Keratinocyte (primary cell): ENCODE measurements at regions not wholly inside any gene's neighbourhood (a gene's known extent, or its start where the extent isn't known, plus 50 kb on each side); places are given as distances from the start of the nearest gene placed in this dataset.
"Not testable (repeated sequence)": the region's sequence is repeated elsewhere in the genome, so short reads cannot be mapped to it uniquely, and the experiment has no call there.

Experiments
- DNase-seq: peaks from one replicate; pipeline ENCODE4 v3.0.0-alpha.2; 2011; ENCODE audit warnings: low read depth, missing footprints, low spot score
- FAIRE-seq: peaks from 2 replicates; lab custom pipeline; 2011; peaks lifted over from hg19 to GRCh38; lab: Jason Lieb, UNC
- H2AFZ ChIP-seq: 2 replicates; pipeline ENCODE4 v1.6.0; 2012; ENCODE audit warnings: low read length, control low read depth, inconsistent platforms; ENCODE audit not compliant: control insufficient read depth
- H3K27ac ChIP-seq: 2 replicates; pipeline ENCODE4 v1.5.1; 2011; ENCODE audit warnings: low read length; ENCODE audit not compliant: control insufficient read depth, insufficient read depth
- H3K27me3 ChIP-seq: 3 replicates; pipeline ENCODE4 v1.6.0; 2011; ENCODE audit warnings: low read length; ENCODE audit not compliant: control insufficient read depth, insufficient read depth; ENCODE audit errors: extremely low read depth
- H3K36me3 ChIP-seq, 2 experiments: 2 replicates in 1 of 2; 3 replicates in 1 of 2; pipeline ENCODE4 v1.5.1; 2011; ENCODE audit warnings: low read length in 2 of 2, mild to moderate bottlenecking in 1 of 2; ENCODE audit not compliant: control insufficient read depth in 2 of 2, insufficient read depth in 2 of 2; ENCODE audit errors: extremely low read depth in 1 of 2
- H3K4me1 ChIP-seq: 3 replicates; pipeline ENCODE4 v1.5.1; 2011; ENCODE audit warnings: low read length; ENCODE audit not compliant: control insufficient read depth, insufficient read depth; ENCODE audit errors: extremely low read depth
- H3K4me2 ChIP-seq: 3 replicates; pipeline ENCODE4 v1.6.0; 2011; ENCODE audit warnings: low read depth, low read length; ENCODE audit not compliant: control insufficient read depth, insufficient read depth; ENCODE audit errors: extremely low read depth
- H3K4me3 ChIP-seq, 3 experiments: fragments of 200-600 bp in 1 of 3; sonication (generic) in 1 of 3; 2 replicates in 2 of 3; 3 replicates in 1 of 3; pipeline ENCODE4 v1.5.1; 2011 to 2016; ENCODE audit warnings: low read length in 3 of 3, mild to moderate bottlenecking in 3 of 3, control low read depth in 2 of 3, inconsistent platforms in 1 of 3, low read depth in 1 of 3, mixed read lengths in 1 of 3, mixed run types in 1 of 3, moderate library complexity in 1 of 3; ENCODE audit not compliant: control insufficient read depth in 2 of 3, insufficient read depth in 2 of 3; ENCODE audit errors: extremely low read depth in 1 of 3
- H3K79me2 ChIP-seq: 2 replicates; pipeline ENCODE4 v1.6.0; 2012; ENCODE audit warnings: low read length; ENCODE audit not compliant: control insufficient read depth, insufficient read depth
- H3K9ac ChIP-seq: 3 replicates; pipeline ENCODE4 v1.6.0; 2011; ENCODE audit warnings: low read length; ENCODE audit not compliant: control insufficient read depth, insufficient read depth; ENCODE audit errors: extremely low read depth
- H3K9me1 ChIP-seq: 3 replicates; pipeline ENCODE4 v1.6.0; 2011; ENCODE audit warnings: low read length; ENCODE audit not compliant: control insufficient read depth, insufficient read depth; ENCODE audit errors: extremely low read depth
- H3K9me3 ChIP-seq: 2 replicates; pipeline ENCODE4 v1.5.1; 2012; ENCODE audit warnings: low read depth, low read length; ENCODE audit not compliant: control insufficient read depth
- H4K20me1 ChIP-seq: 3 replicates; pipeline ENCODE4 v1.6.0; 2011; ENCODE audit warnings: low read length; ENCODE audit not compliant: control insufficient read depth, insufficient read depth; ENCODE audit errors: extremely low read depth
- CTCF ChIP-seq, 3 experiments: IDR thresholded peaks in 1 of 3; conservative IDR thresholded peaks in 1 of 3; optimal IDR thresholded peaks in 1 of 3; 2 replicates in 2 of 3; 3 replicates in 1 of 3; pipeline versions ENCODE3 to v1.5.1; 2011; ENCODE audit warnings: low read length in 3 of 3, mild to moderate bottlenecking in 3 of 3, moderate library complexity in 2 of 3, control low read depth in 1 of 3, inconsistent platforms in 1 of 3; ENCODE audit not compliant: insufficient read depth in 2 of 3; ENCODE audit errors: extremely low read depth in 1 of 3
- EZH2 ChIP-seq: IDR thresholded peaks from one replicate; pipeline ENCODE4 v1.6.1; 2012; ENCODE audit warnings: inconsistent platforms, mild to moderate bottlenecking, low read length, moderate library complexity
- dilution Hi-C: fragments of 300-500 bp; cut with MboI; formaldehyde crosslinking; loops from one replicate; pipeline ENCODE4 v1.7.0; 2020; ENCODE audit warnings: low sequenced_read_pairs; ENCODE audit not compliant: extremely low pct_ligation_motif_present

- Histone ChIP-seq H3K79me2 (no peaks in the 10 kb centered on the region), H3K36me3 (no peaks in the 10 kb centered on the region), H3K27ac (no peak overlapping the region), H3K4me1 (no peaks in the 10 kb centered on the region), H3K9me3 (no peaks in the 10 kb centered on the region), H3K9me1 (no peaks in the 10 kb centered on the region), H4K20me1 (no peaks in the 10 kb centered on the region), H3K9ac (no peak overlapping the region), H2AFZ (no peak overlapping the region), H3K4me2 (no peak overlapping the region), H3K4me3 (no peak overlapping the region), H3K27me3 (no peaks in the 10 kb centered on the region)
- no peak for TF ChIP-seq CTCF (optimal IDR thresholded peaks at IDR 0.05 in 1 of 3, IDR thresholded peaks at IDR 0.05 in 1 of 3, conservative IDR thresholded peaks at IDR 0.05 in 1 of 3; ENCODE audit: extremely low read depth in 1 of 3, insufficient read depth in 2 of 3, low read length in 3 of 3)
- DNase-seq = no peak
- FAIRE-seq = no peak
- dilution Hi-C loops = no loop called here
Measured at GRCh38 chr19:30681162-30682100, 309.2 kb downstream of the ZNF536 start.

GRCh38 chr19:30680399-30680798, 308.2 kb downstream of the ZNF536 start:
- H2AFZ ChIP-seq, dilution Hi-C loops, H3K4me2 ChIP-seq, H3K4me1 ChIP-seq, DNase-seq, H3K36me3 ChIP-seq, H3K27ac ChIP-seq, H3K79me2 ChIP-seq, H3K9me1 ChIP-seq, H3K9ac ChIP-seq, H3K4me3 ChIP-seq, H4K20me1 ChIP-seq, FAIRE-seq, H3K27me3 ChIP-seq, H3K9me3 ChIP-seq: not testable (repeated sequence)

GRCh38 chr19:30679789-30680188, 307.6 kb downstream of the ZNF536 start:
- Histone ChIP-seq H3K79me2 (no peaks in the 10 kb centered on the region), H4K20me1 (no peaks in the 10 kb centered on the region), H3K4me2 (no peak overlapping the region), H3K4me1 (no peaks in the 10 kb centered on the region), H2AFZ (no peak overlapping the region), H3K27ac (no peak overlapping the region), H3K9me1 (no peaks in the 10 kb centered on the region), H3K27me3 (no peaks in the 10 kb centered on the region), H3K4me3 (no peak overlapping the region), H3K36me3 (no peaks in the 10 kb centered on the region), H3K9me3 (no peaks in the 10 kb centered on the region), H3K9ac (no peak overlapping the region)
- FAIRE-seq (no peak), DNase-seq (no peak)
- dilution Hi-C loops = no loop called here
- TF ChIP-seq CTCF (optimal IDR thresholded peaks at IDR 0.05 in 1 of 3, IDR thresholded peaks at IDR 0.05 in 1 of 3, conservative IDR thresholded peaks at IDR 0.05 in 1 of 3; ENCODE audit: extremely low read depth in 1 of 3, insufficient read depth in 2 of 3, low read length in 3 of 3) (no peak), EZH2 (no peak)
